Endothelial cell of umbilical vein (primary cell): ENCODE measurements at regions not wholly inside any gene's neighbourhood (a gene's known extent, or its start where the extent isn't known, plus 50 kb on each side); places are given as distances from the start of the nearest gene placed in this dataset.

Experiments
- BruUV-seq: library from RNA; stranded (reverse); fragments of 400-500 nt; replicated peaks from 2 replicates; lab custom pipeline; 2021; lab: Mats Ljungman, UMichigan
- CTCF ChIA-PET: fragments of 300-600, 350-600 bp; sonication (Branson Sonifier 250); formaldehyde crosslinking; loops from one replicate; lab custom pipeline; 2021; ENCODE audit warnings: antibody characterized with exemption, inconsistent platforms; lab: Charles Lee
- POLR2A ChIA-PET: fragments of 300-600, 350-600 bp; sonication (Branson Sonifier 250); formaldehyde crosslinking; loops from one replicate; lab custom pipeline; 2021; ENCODE audit warnings: antibody characterized with exemption, inconsistent platforms; lab: Charles Lee
- DNase-seq: peaks from one replicate; pipeline ENCODE4 v3.0.0-alpha.2; 2011; ENCODE audit warnings: low read depth, low spot score
- FAIRE-seq: peaks from 2 replicates; lab custom pipeline; 2011; peaks lifted over from hg19 to GRCh38; lab: Jason Lieb, UNC
- H2AFZ ChIP-seq: 2 replicates; pipeline ENCODE4 v1.6.0; 2012; ENCODE audit warnings: low read depth, low read length, control low read depth, inconsistent platforms
- H3K27ac ChIP-seq: 2 replicates; pipeline ENCODE4 v1.5.1; 2011; ENCODE audit warnings: low read depth, mild to moderate bottlenecking, control low read depth, low read length, moderate library complexity; ENCODE audit not compliant: insufficient read depth
- H3K27me3 ChIP-seq, 2 experiments: 2 replicates each; pipeline versions ENCODE4 v1.6.0 to v1.6.1; 2011; ENCODE audit warnings: low read length in 2 of 2, mixed read lengths in 1 of 2; ENCODE audit not compliant: control insufficient read depth in 2 of 2, insufficient read depth in 2 of 2
- H3K36me3 ChIP-seq, 2 experiments: 2 replicates in 1 of 2; 3 replicates in 1 of 2; pipeline ENCODE4 v1.5.1; 2011; ENCODE audit warnings: low read length in 2 of 2, mild to moderate bottlenecking in 1 of 2, moderate library complexity in 1 of 2; ENCODE audit not compliant: control insufficient read depth in 2 of 2, insufficient read depth in 2 of 2; ENCODE audit errors: extremely low read depth in 1 of 2
- H3K4me1 ChIP-seq: 3 replicates; pipeline ENCODE4 v1.5.1; 2011; ENCODE audit warnings: mild to moderate bottlenecking, low read length; ENCODE audit not compliant: control insufficient read depth, insufficient read depth; ENCODE audit errors: extremely low read depth
- H3K4me2 ChIP-seq: 2 replicates; pipeline ENCODE4 v1.6.1; 2011; ENCODE audit warnings: low read length, control low read depth, mixed read lengths; ENCODE audit not compliant: insufficient read depth
- H3K4me3 ChIP-seq, 3 experiments: fragments of 200-600 bp in 1 of 3; sonication (generic), shearing (Covaris generic) in 1 of 3; replicated peaks in 1 of 3; 2 replicates each; pipeline ENCODE4 v1.5.1; 2011 to 2016; ENCODE audit warnings: control low read depth in 3 of 3, low read length in 3 of 3, mild to moderate bottlenecking in 2 of 3, inconsistent platforms in 1 of 3, low read depth in 1 of 3, moderate library complexity in 1 of 3; ENCODE audit not compliant: insufficient read depth in 1 of 3
- H3K79me2 ChIP-seq: 2 replicates; pipeline ENCODE4 v1.6.0; 2012; ENCODE audit warnings: low read length, inconsistent platforms; ENCODE audit not compliant: control insufficient read depth, insufficient read depth
- H3K9ac ChIP-seq: replicated peaks from 2 replicates; pipeline ENCODE3; 2011; ENCODE audit warnings: low read length, control low read depth; ENCODE audit not compliant: insufficient read depth; ENCODE audit errors: extremely low read depth
- H3K9me1 ChIP-seq: replicated peaks from 3 replicates; pipeline ENCODE4 v1.6.0; 2011; ENCODE audit warnings: mild to moderate bottlenecking, low read length; ENCODE audit not compliant: control insufficient read depth, insufficient read depth; ENCODE audit errors: extremely low read depth
- H3K9me3 ChIP-seq: replicated peaks from 2 replicates; pipeline ENCODE4 v1.5.1; 2012; ENCODE audit warnings: low read length, inconsistent platforms; ENCODE audit not compliant: control insufficient read depth, insufficient read depth
- H4K20me1 ChIP-seq: replicated peaks from 2 replicates; pipeline ENCODE3; 2011; ENCODE audit warnings: mild to moderate bottlenecking, low read length; ENCODE audit not compliant: control insufficient read depth, insufficient read depth; ENCODE audit errors: extremely low read depth
- CTCF ChIP-seq, 2 donors: IDR thresholded peaks; 1 replicate in 1 of 2; 2 replicates in 1 of 2; pipeline ENCODE4 v1.5.1; 2011; ENCODE audit warnings: low read length in 2 of 2, mild to moderate bottlenecking in 2 of 2, moderate library complexity in 2 of 2, control low read depth in 1 of 2, inconsistent platforms in 1 of 2, low read depth in 1 of 2; ENCODE audit not compliant: insufficient read depth in 1 of 2; ENCODE audit errors: extremely low read depth in 1 of 2
- EZH2 ChIP-seq: IDR thresholded peaks from 2 replicates; pipeline ENCODE4 v1.6.1; 2012; ENCODE audit warnings: borderline replicate concordance, low read depth, mild to moderate bottlenecking, moderate library complexity, low read length, inconsistent platforms; ENCODE audit not compliant: severe bottlenecking
- FOS ChIP-seq: IDR thresholded peaks from 2 replicates; pipeline ENCODE4 v1.6.1; 2011; ENCODE audit warnings: mild to moderate bottlenecking, low read length, moderate library complexity, borderline replicate concordance; ENCODE audit not compliant: insufficient read depth
- GATA2 ChIP-seq: IDR thresholded peaks from 2 replicates; pipeline ENCODE4 v1.7.0; 2011; ENCODE audit warnings: low read depth, mild to moderate bottlenecking, moderate library complexity, mixed read lengths, low read length; ENCODE audit not compliant: insufficient read length, insufficient read depth
- JUN ChIP-seq: IDR thresholded peaks from 2 replicates; pipeline ENCODE4 v1.6.1; 2011; ENCODE audit warnings: borderline replicate concordance, low read depth; ENCODE audit not compliant: insufficient read length, insufficient read depth
- MYC ChIP-seq: IDR thresholded peaks from one replicate; pipeline ENCODE4 v1.6.1; 2011; ENCODE audit warnings: mild to moderate bottlenecking, low read depth, low read length
- POLR2A ChIP-seq: IDR thresholded peaks from 2 replicates; pipeline ENCODE4 v1.6.1; 2012; ENCODE audit warnings: low read depth, mild to moderate bottlenecking, control low read depth, low read length
- dilution Hi-C: fragments of 300-500 bp; cut with MboI; formaldehyde crosslinking; loops from one replicate; pipeline ENCODE4 v1.15.0; 2019; ENCODE audit warnings: low sequenced_read_pairs; ENCODE audit not compliant: extremely low pct_ligation_motif_present
- intact Hi-C: fragments of 100-400 bp; cut with micrococcal nuclease; formaldehyde crosslinking; loops from one replicate; pipeline ENCODE4 v1.10.0; 2022

- no peak for TF ChIP-seq EZH2
- no peak for TF ChIP-seq FOS
- TF ChIP-seq POLR2A, result no peak
- TF ChIP-seq JUN, result no peak
- TF ChIP-seq MYC, result no peak
- no peak for TF ChIP-seq GATA2
- TF ChIP-seq CTCF (IDR thresholded peaks at IDR 0.05; ENCODE audit: extremely low read depth in 1 of 2, insufficient read depth in 1 of 2, low read depth in 1 of 2, low read length in 2 of 2), result peak in 1 of 2 donors; percentile 7
- FAIRE-seq, result no peak
- CTCF ChIA-PET, result no interaction called here
- Histone ChIP-seq H3K27ac (no peak overlapping the region), H3K4me2 (no peak overlapping the region), H3K9me3 (no peaks in the 10 kb centered on the region), H3K9me1 (no peaks in the 10 kb centered on the region), H3K27me3 (no peaks in the 10 kb centered on the region), H3K36me3 (no peaks in the 10 kb centered on the region), H3K9ac (no peak overlapping the region), H3K4me1 (no peaks in the 10 kb centered on the region), H2AFZ (no peak overlapping the region), H3K79me2 (no peaks in the 10 kb centered on the region), H4K20me1 (no peaks in the 10 kb centered on the region), H3K4me3 (no peak overlapping the region)
- dilution Hi-C loops, result no loop called here
- BruUV-seq, result no TSS peak
- POLR2A ChIA-PET, result no interaction called here
- intact Hi-C loops, result no loop called here
- peak; percentile 6 for DNase-seq
Measured at GRCh38 chr3:110881069-110881468, 190.5 kb upstream of the NECTIN3 start.
